ENCODE measurements at regions not wholly inside any gene's neighbourhood (a gene's known extent, or its start where the extent isn't known, plus 50 kb on each side); places are given as distances from the start of the nearest gene placed in this dataset.
A peak's percentile ranks its signal among the peaks of the same experiment; 100 is the strongest.
"Not testable (repeated sequence)": the region's sequence is repeated elsewhere in the genome, so short reads cannot be mapped to it uniquely, and the experiment has no call there.

- no peak overlapping the region for H3K27ac ChIP-seq (ENCODE audit: low read length)
- no peaks in the 10 kb centered on the region for H3K9me3 ChIP-seq (ENCODE audit: control insufficient read depth, low read depth, low read length)
- no peaks in the 10 kb centered on the region for H3K36me3 ChIP-seq (ENCODE audit: control insufficient read depth, low read depth, low read length)
- no peak overlapping the region for H3K9ac ChIP-seq (ENCODE audit: low read length)
- H3K4me1 ChIP-seq (ENCODE audit: control insufficient read depth, low read depth, low read length), result no peaks in the 10 kb centered on the region
- no peaks in the 10 kb centered on the region for H3K27me3 ChIP-seq (ENCODE audit: control insufficient read depth, insufficient read depth, low read length)
- H3K4me3 ChIP-seq (ENCODE audit: low read length), result no peak overlapping the region
Measured at GRCh38 chr5:157989296-157989695, 130.4 kb upstream of the CLINT1 start.

- Histone ChIP-seq H3K27me3 (ENCODE audit: control insufficient read depth, insufficient read depth, low read length) (no peaks in the 10 kb centered on the region), H3K9ac (ENCODE audit: low read length) (no peak overlapping the region), H3K27ac (ENCODE audit: low read length) (no peak overlapping the region), H3K4me3 (ENCODE audit: low read length) (no peak overlapping the region), H3K4me1 (ENCODE audit: control insufficient read depth, low read depth, low read length) (no peaks in the 10 kb centered on the region), H3K36me3 (ENCODE audit: control insufficient read depth, low read depth, low read length) (no peaks in the 10 kb centered on the region), H3K9me3 (ENCODE audit: control insufficient read depth, low read depth, low read length) (no peaks in the 10 kb centered on the region)
Measured at GRCh38 chr5:157987259-157987658, 128.3 kb upstream of the CLINT1 start.

- no peaks in the 10 kb centered on the region for H3K4me1 ChIP-seq (ENCODE audit: control insufficient read depth, low read depth, low read length)
- no peaks in the 10 kb centered on the region for H3K9me3 ChIP-seq (ENCODE audit: control insufficient read depth, low read depth, low read length)
- H3K4me3 ChIP-seq (ENCODE audit: low read length), result no peak overlapping the region
- no peaks in the 10 kb centered on the region for H3K27me3 ChIP-seq (ENCODE audit: control insufficient read depth, insufficient read depth, low read length)
- no peaks in the 10 kb centered on the region for H3K36me3 ChIP-seq (ENCODE audit: control insufficient read depth, low read depth, low read length)
- H3K27ac ChIP-seq (ENCODE audit: low read length), result no peak overlapping the region
- no peak overlapping the region for H3K9ac ChIP-seq (ENCODE audit: low read length)
Measured at GRCh38 chr5:157986431-157986990, 127.6 kb upstream of the CLINT1 start.

GRCh38 chr5:157984611-157985010, 125.7 kb upstream of the CLINT1 start:
- H3K4me3 ChIP-seq (ENCODE audit: low read length), result no peak overlapping the region
- H3K9me3 ChIP-seq (ENCODE audit: control insufficient read depth, low read depth, low read length), result no peaks in the 10 kb centered on the region
- H3K27ac ChIP-seq (ENCODE audit: low read length), result no peak overlapping the region
- H3K36me3 ChIP-seq (ENCODE audit: control insufficient read depth, low read depth, low read length), result no peaks in the 10 kb centered on the region
- no peaks in the 10 kb centered on the region for H3K4me1 ChIP-seq (ENCODE audit: control insufficient read depth, low read depth, low read length)
- H3K27me3 ChIP-seq (ENCODE audit: control insufficient read depth, insufficient read depth, low read length), result no peaks in the 10 kb centered on the region
- H3K9ac ChIP-seq (ENCODE audit: low read length), result no peak overlapping the region

GRCh38 chr5:157983906-157984551, 125.1 kb upstream of the CLINT1 start:
- Histone ChIP-seq H3K27me3 (ENCODE audit: control insufficient read depth, insufficient read depth, low read length) (no peaks in the 10 kb centered on the region), H3K27ac (ENCODE audit: low read length) (no peak overlapping the region), H3K4me1 (ENCODE audit: control insufficient read depth, low read depth, low read length) (no peaks in the 10 kb centered on the region), H3K9me3 (ENCODE audit: control insufficient read depth, low read depth, low read length) (no peaks in the 10 kb centered on the region), H3K4me3 (ENCODE audit: low read length) (no peak overlapping the region), H3K9ac (ENCODE audit: low read length) (no peak overlapping the region), H3K36me3 (ENCODE audit: control insufficient read depth, low read depth, low read length) (no peaks in the 10 kb centered on the region)

- Histone ChIP-seq H3K9me3 (ENCODE audit: control insufficient read depth, low read depth, low read length) (no peaks in the 10 kb centered on the region), H3K9ac (ENCODE audit: low read length) (no peak overlapping the region)
Measured at GRCh38 chr5:157978061-157978460, 119.1 kb upstream of the CLINT1 start.

GRCh38 chr5:157976429-157976828, 117.5 kb upstream of the CLINT1 start:
- no peak overlapping the region for H3K4me3 ChIP-seq (ENCODE audit: low read length)
- no peak overlapping the region for H3K9ac ChIP-seq (ENCODE audit: low read length)
- H3K4me1 ChIP-seq (ENCODE audit: control insufficient read depth, low read depth, low read length), result peaks cover 8% of the 10 kb centered on the region
- H3K36me3 ChIP-seq (ENCODE audit: control insufficient read depth, low read depth, low read length), result no peaks in the 10 kb centered on the region
- H3K9me3 ChIP-seq (ENCODE audit: control insufficient read depth, low read depth, low read length), result no peaks in the 10 kb centered on the region
- no peaks in the 10 kb centered on the region for H3K27me3 ChIP-seq (ENCODE audit: control insufficient read depth, insufficient read depth, low read length)
- no peak overlapping the region for H3K27ac ChIP-seq (ENCODE audit: low read length)

More at GRCh38 chr5:157978061-157978460, 119.1 kb upstream of the CLINT1 start:
- Histone ChIP-seq H3K36me3 (ENCODE audit: control insufficient read depth, low read depth, low read length) (no peaks in the 10 kb centered on the region), H3K4me1 (ENCODE audit: control insufficient read depth, low read depth, low read length) (no peaks in the 10 kb centered on the region), H3K4me3 (ENCODE audit: low read length) (no peak overlapping the region), H3K27me3 (ENCODE audit: control insufficient read depth, insufficient read depth, low read length) (no peaks in the 10 kb centered on the region), H3K27ac (ENCODE audit: low read length) (no peak overlapping the region)

- Histone ChIP-seq H3K9me3 (ENCODE audit: control insufficient read depth, low read depth, low read length) (no peaks in the 10 kb centered on the region), H3K4me1 (ENCODE audit: control insufficient read depth, low read depth, low read length) (peaks cover 10% of the 10 kb centered on the region), H3K36me3 (ENCODE audit: control insufficient read depth, low read depth, low read length) (no peaks in the 10 kb centered on the region), H3K4me3 (ENCODE audit: low read length) (no peak overlapping the region), H3K9ac (ENCODE audit: low read length) (no peak overlapping the region), H3K27ac (ENCODE audit: low read length) (no peak overlapping the region), H3K27me3 (ENCODE audit: control insufficient read depth, insufficient read depth, low read length) (no peaks in the 10 kb centered on the region)
Measured at GRCh38 chr5:157972579-157972978, 113.6 kb upstream of the CLINT1 start.

GRCh38 chr5:157971571-157972216, 112.7 kb upstream of the CLINT1 start:
- Histone ChIP-seq H3K27ac (ENCODE audit: low read length) (no peak overlapping the region), H3K27me3 (ENCODE audit: control insufficient read depth, insufficient read depth, low read length) (no peaks in the 10 kb centered on the region), H3K4me1 (ENCODE audit: control insufficient read depth, low read depth, low read length) (peaks cover 14% of the 10 kb centered on the region), H3K9me3 (ENCODE audit: control insufficient read depth, low read depth, low read length) (no peaks in the 10 kb centered on the region), H3K36me3 (ENCODE audit: control insufficient read depth, low read depth, low read length) (no peaks in the 10 kb centered on the region), H3K4me3 (ENCODE audit: low read length) (no peak overlapping the region), H3K9ac (ENCODE audit: low read length) (no peak overlapping the region)

- not testable (repeated sequence) for H3K4me3 ChIP-seq (ENCODE audit: low read length); H3K36me3 ChIP-seq (ENCODE audit: control insufficient read depth, low read depth, low read length); H3K27ac ChIP-seq (ENCODE audit: low read length); H3K27me3 ChIP-seq (ENCODE audit: control insufficient read depth, insufficient read depth, low read length); H3K9ac ChIP-seq (ENCODE audit: low read length); H3K9me3 ChIP-seq (ENCODE audit: control insufficient read depth, low read depth, low read length)
- H3K4me1 ChIP-seq (ENCODE audit: control insufficient read depth, low read depth, low read length), result peaks cover 32% of the 10 kb centered on the region
Measured at GRCh38 chr5:157968570-157968969, 109.6 kb upstream of the CLINT1 start.

- Histone ChIP-seq H3K9me3 (ENCODE audit: control insufficient read depth, low read depth, low read length) (no peaks in the 10 kb centered on the region), H3K9ac (ENCODE audit: low read length) (peak overlapping the region; percentile 52), H3K27ac (ENCODE audit: low read length) (peak overlapping the region; percentile 82)
Measured at GRCh38 chr5:157965989-157966388, 107.0 kb upstream of the CLINT1 start.

More at GRCh38 chr5:157965989-157966388, 107.0 kb upstream of the CLINT1 start:
- Histone ChIP-seq H3K36me3 (ENCODE audit: control insufficient read depth, low read depth, low read length) (no peaks in the 10 kb centered on the region), H3K4me1 (ENCODE audit: control insufficient read depth, low read depth, low read length) (peaks cover 22% of the 10 kb centered on the region), H3K4me3 (ENCODE audit: low read length) (no peak overlapping the region), H3K27me3 (ENCODE audit: control insufficient read depth, insufficient read depth, low read length) (no peaks in the 10 kb centered on the region)

All from iPS-18a (cell line).